ENCODE measurements at regions not wholly inside any gene's neighbourhood (a gene's known extent, or its start where the extent isn't known, plus 50 kb on each side); places are given as distances from the start of the nearest gene placed in this dataset.
"Not testable (repeated sequence)": the region's sequence is repeated elsewhere in the genome, so short reads cannot be mapped to it uniquely, and the experiment has no call there.

GRCh38 chr11:24384240-24384639 is 112.6 kb upstream of the LUZP2 start:
- DNase-seq (ENCODE audit: low read depth), result no peak

- peak; percentile 20 for DNase-seq (ENCODE audit: low read depth)
Measured at GRCh38 chr11:24386546-24387397, 110.1 kb upstream of the LUZP2 start.

- DNase-seq (ENCODE audit: low read depth), result no peak
Measured at GRCh38 chr11:24389575-24389974, 107.3 kb upstream of the LUZP2 start.

GRCh38 chr11:24390016-24390415 is 106.8 kb upstream of the LUZP2 start:
- no peak for DNase-seq (ENCODE audit: low read depth)

GRCh38 chr11:24390762-24391161 is 106.1 kb upstream of the LUZP2 start:
- DNase-seq (ENCODE audit: low read depth), result no peak

- DNase-seq (ENCODE audit: low read depth), result peak; percentile 5
Measured at GRCh38 chr11:24391167-24391566, 105.7 kb upstream of the LUZP2 start.

GRCh38 chr11:24400059-24400665 is 96.7 kb upstream of the LUZP2 start:
- no peak for DNase-seq (ENCODE audit: low read depth)

- no peak for DNase-seq (ENCODE audit: low read depth)
Measured at GRCh38 chr11:24406389-24406788, 90.5 kb upstream of the LUZP2 start.

GRCh38 chr11:24406980-24407379 is 89.9 kb upstream of the LUZP2 start:
- DNase-seq (ENCODE audit: low read depth), result no peak

GRCh38 chr11:24407733-24408132 is 89.1 kb upstream of the LUZP2 start:
- DNase-seq (ENCODE audit: low read depth), result no peak

- no peak for DNase-seq (ENCODE audit: low read depth)
Measured at GRCh38 chr11:24408202-24408601, 88.7 kb upstream of the LUZP2 start.

GRCh38 chr11:24411791-24412190 is 85.1 kb upstream of the LUZP2 start:
- DNase-seq (ENCODE audit: low read depth), result no peak

GRCh38 chr11:24412722-24413121 is 84.1 kb upstream of the LUZP2 start:
- DNase-seq (ENCODE audit: low read depth), result no peak

GRCh38 chr11:24413391-24413790 is 83.5 kb upstream of the LUZP2 start:
- no peak for DNase-seq (ENCODE audit: low read depth)

GRCh38 chr11:24415955-24416636 is 80.8 kb upstream of the LUZP2 start:
- DNase-seq (ENCODE audit: low read depth), result not testable (repeated sequence)

- DNase-seq (ENCODE audit: low read depth), result no peak
Measured at GRCh38 chr11:24421766-24422165, 75.1 kb upstream of the LUZP2 start.

- DNase-seq (ENCODE audit: low read depth), result no peak
Measured at GRCh38 chr11:24422376-24422775, 74.5 kb upstream of the LUZP2 start.

- DNase-seq (ENCODE audit: low read depth), result no peak
Measured at GRCh38 chr11:24437123-24437522, 59.7 kb upstream of the LUZP2 start.
